Head of caudate nucleus (tissue), 42 donors: ENCODE measurements at regions not wholly inside any gene's neighbourhood (a gene's known extent, or its start where the extent isn't known, plus 50 kb on each side); places are given as distances from the start of the nearest gene placed in this dataset.
"Not testable (repeated sequence)": the region's sequence is repeated elsewhere in the genome, so short reads cannot be mapped to it uniquely, and the experiment has no call there.

Experiments
- DNase-seq, 42 donors: peaks; one replicate each; pipeline versions ENCODE4 v3.0.0 to v3.0.0-alpha.2; 2020 to 2021; ENCODE audit warnings: mixed read lengths in 7 of 42
- intact Hi-C: fragments of 100-400 bp; cut with DNase I; formaldehyde crosslinking; loops from one replicate; pipeline ENCODE4 v1.15.0; 2022

DNA sequence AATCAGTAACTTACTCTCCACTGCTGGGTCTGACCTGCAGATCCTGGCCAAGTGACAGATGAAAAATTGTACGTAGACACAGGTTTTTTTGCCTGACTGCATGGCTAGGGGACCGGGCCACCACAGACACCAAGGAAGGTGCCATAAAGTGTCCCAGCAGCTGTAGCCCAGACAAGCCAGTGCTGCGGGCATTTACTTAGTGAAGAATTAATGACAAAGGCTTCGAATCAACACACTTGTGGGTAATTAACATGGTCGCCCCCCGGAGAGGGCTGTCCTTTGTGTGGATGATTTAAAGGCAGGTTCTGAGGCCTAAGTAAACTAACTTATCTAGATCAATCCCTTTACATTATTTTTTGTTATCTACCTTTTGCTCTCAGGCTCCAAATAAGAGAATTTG lies 1709.1 kb upstream of the LRRTM1 start:
- no peak for DNase-seq
- intact Hi-C loops = no loop called here

DNA sequence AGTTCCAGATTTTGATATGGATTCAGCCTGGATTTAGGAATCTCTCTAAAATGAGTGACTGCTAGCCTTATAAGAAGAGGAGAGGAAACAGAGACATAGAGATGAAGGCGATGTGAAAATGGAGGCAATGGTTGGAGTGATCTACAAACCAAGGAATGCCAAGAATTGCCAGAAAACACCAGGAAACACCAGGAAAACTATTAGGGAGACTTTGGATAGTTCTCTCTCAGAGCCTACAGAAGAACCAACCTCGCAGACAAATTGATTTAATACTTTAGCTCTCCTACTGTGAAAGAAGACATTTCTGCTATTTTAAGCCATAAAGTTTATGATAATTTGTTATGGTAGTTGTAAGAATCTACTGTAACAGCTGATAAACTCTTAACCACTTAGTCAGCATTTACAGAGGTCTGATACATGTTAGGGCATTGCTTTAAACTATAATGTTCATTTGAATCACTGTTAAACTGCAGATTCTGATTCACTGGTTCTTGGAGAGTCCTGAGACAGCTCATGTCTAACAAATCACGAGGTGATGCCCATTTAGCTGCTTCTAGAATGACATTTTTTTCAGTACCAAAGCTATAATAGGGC lies 1702.6 kb upstream of the LRRTM1 start:
- intact Hi-C loops = no loop called here
- DNase-seq = no peak

DNA sequence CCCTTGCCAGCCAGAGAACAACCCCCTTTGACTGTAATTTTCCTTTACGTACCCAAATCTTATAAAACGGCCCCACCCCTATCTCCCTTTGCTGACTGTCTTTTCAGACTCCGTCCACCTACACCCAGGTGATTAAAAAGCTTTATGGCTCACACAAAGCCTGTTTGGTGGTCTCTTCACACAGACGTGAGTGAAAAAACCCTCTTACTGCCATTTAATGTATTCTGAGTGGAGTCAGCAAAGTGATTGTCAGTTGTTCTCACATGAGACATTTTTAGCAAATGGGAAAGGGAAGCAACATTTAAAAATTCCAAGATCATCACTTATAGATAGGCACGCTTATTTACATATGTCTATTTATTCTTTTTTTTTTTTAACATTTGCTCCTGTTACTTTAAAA lies 1701.3 kb upstream of the LRRTM1 start:
- intact Hi-C loops, DNase-seq: not testable (repeated sequence)

DNA sequence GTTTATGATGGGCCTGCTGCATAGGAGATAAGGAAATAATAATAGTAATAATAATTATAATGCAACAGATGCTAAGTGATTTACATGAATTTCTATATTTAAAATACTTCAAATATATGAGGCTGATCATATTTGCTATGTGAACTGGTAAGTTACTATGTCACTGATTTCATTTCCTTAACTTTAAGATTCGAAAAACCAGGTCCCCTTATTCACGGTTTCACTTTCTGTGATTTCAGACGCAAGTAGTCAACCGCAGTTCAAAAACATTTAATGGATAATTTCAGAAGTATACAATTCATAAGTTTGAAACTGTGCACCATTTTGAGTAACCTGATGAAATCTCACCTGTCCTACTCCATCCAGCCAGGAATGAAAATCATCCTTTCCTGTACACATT lies 1697.1 kb upstream of the LRRTM1 start:
- intact Hi-C loops = no loop called here
- DNase-seq = no peak

DNA sequence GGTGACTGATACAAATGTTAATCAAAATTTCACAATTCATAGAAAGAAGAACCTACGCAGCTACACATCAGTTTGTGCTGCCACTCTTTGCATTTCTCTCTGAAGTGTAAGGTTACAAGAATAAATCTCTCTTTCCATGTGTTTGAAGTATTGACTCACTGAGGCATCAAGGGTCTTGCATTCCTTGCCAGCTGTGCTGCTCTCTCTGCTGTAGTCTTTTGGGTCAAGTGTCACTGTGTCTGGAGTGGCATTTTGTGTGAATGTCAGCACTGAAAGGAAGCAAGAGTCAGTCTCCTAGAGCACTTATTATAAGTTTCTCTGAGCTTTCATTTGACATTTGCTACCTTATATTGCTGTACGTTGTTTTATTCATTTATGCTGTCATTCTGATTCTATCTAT lies 1696.1 kb upstream of the LRRTM1 start:
- no peak for DNase-seq
- intact Hi-C loops = no loop called here

DNA sequence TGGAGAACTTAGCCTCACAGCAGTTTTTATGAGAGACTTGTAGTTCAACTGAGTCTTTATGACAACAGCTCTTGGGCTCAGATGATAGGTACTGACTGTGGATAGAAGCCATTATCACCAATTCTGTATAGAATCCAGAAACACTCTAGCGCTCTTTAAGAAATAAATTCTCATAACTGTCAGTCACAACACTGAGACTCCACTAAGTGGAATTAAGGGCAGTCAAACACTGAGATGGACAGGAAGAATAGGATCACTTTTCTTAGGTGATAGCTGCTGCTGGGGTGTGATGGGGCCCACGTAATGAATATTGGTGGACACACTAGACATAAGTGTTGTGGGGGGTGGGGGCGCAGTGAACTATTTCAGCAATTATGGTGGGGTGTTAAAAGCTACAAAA lies 1691.8 kb upstream of the LRRTM1 start:
- intact Hi-C loops = no loop called here
- DNase-seq = no peak

DNA sequence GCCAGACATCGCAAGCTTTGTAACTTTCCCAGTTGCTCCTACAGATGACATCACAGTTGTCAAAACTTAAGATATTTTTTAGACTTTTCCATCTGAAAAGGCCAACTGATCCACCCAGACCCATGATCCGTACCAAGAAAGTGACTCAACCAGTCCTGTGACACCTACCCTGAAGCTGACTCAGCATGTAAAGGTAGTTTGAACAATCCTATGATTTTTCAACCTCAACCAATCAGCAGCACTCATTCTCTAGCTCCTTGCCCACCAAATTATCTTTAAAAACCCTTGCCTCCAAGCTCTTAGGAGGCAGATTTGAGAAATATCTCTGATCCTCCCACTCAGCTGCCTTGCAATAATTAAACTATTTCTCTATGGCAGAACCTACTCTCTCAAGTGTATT lies 1686.7 kb upstream of the LRRTM1 start:
- DNase-seq = no peak
- intact Hi-C loops = no loop called here

DNA sequence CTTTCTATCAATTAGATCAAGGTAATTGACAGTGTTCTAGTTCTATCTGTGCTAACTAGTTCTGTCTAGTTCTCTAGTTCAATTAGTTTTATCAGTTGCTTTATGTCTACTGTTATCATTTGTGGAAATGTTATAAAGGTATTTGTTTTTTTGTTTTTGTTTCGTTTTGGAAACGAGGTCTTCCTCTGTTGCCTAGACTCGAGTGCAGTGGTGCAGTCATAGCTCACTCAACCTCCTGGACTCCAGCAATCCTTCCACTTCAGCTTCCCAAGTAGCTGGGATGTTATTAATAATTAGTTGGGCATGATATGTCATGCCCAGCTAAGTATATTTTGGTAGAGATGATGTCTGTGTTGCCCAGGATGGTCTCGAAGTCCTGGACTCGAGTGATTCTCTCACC lies 1682.8 kb upstream of the LRRTM1 start:
- no peak for DNase-seq
- intact Hi-C loops = no loop called here

DNA sequence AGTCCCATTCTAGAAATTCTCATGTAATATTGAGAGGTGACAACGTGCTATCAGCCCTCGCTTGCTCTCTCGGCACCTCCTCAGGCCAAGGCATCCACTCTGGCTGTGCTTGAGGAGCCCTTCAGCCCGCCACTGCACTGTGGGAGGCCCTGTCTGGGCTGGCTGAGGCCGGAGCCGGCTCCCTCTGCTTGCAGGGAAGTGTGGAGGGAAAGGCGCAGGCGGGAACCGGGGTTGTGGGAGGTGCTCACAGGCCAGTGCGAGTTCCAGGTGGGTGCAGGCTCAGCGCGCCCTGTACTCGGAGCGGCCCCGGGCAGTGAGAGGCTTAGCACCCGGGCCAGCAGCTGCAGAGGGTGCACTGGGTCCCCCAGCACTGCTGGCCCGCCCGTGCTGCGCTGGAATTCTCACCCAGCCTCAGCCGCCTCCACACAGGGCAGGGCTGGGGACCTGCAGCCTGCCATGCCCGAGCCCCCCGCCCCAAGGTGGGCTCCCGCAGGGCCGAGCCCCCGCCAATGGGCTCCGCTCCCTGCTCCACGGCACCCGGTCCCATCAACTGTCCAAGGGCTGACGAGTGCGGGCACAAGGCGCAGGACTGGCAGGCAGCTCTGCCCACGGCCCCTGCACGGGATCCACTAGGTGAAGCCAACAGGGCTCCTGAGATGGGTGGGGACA lies 1680.6 kb upstream of the LRRTM1 start:
- intact Hi-C loops = no loop called here
- DNase-seq = no peak

DNA sequence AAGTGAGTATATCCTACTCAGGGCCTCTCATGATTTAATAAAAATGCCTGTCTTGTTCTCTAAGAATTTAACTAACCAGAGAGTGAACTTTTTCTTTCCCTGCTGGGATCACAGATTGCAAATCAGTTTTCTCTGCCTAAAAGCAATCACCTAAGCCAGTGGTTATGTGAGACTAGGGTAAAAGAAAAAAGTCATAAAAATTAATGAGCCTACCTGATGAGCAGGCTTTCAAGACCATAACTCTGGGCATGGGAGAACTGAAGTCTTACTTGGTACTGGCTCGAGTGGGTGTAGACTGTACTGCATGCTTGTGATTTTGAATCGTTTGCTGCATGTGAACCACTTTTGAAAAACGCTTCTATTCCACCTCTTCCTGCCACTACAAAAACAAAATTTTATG lies 1677.0 kb upstream of the LRRTM1 start:
- no peak for DNase-seq
- intact Hi-C loops = no loop called here

DNA sequence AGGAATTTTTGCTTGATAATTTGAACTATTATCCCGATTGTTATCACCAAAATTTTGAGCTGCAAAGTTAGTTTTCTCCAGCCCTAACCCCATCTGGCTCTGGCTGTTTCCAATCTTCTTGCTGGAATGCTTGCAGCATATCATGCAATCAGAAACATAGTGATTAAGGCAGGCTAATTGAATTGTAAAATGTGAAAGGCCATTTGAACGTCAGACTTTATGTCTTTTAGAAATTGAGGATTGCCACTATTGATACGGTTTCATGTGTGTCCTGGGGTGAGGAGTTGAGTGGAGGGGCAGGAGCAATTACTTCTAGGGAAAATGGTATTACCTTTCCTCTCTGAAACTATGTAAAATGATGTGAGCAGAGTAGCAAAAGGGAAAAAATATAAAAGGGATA lies 1674.5 kb upstream of the LRRTM1 start:
- intact Hi-C loops = no loop called here
- no peak for DNase-seq

DNA sequence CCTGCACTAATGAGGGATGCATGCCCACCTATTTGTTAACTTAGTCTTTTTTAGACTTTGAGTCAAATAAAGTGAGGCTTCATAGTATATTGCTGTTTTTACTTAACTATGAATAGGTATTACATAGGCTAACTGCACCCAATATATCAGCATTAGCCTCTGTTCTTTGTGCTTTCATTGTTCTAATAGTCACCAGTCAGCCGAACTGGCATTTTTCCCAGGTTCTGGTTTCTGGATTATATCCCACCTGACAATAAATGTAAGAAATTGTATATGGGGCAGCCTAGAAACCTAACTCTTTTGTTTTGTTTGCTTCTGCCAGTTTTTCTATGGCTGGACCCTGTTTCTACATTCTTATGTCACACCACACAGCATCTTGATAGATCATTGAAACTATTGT lies 1672.4 kb upstream of the LRRTM1 start:
- DNase-seq = no peak
- intact Hi-C loops = no loop called here

DNA sequence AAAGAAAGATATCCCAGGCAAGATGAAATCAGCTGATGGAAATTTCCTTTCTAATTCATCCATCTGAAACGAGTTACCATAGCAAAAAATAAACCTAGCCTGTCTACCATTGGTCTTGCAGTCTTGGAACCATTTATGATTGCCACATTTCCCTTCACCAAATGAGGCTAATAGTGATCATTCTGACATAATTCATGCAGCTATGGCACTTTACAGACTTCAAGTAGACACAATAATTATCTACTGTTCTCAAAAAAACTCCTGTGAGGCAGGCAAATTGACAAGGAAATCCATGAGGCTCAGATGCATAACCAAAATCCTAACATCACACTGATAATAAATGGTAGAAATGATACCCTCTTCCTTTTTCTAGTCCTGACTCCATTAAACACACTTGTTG lies 1669.7 kb upstream of the LRRTM1 start:
- no peak for DNase-seq
- intact Hi-C loops = no loop called here

DNA sequence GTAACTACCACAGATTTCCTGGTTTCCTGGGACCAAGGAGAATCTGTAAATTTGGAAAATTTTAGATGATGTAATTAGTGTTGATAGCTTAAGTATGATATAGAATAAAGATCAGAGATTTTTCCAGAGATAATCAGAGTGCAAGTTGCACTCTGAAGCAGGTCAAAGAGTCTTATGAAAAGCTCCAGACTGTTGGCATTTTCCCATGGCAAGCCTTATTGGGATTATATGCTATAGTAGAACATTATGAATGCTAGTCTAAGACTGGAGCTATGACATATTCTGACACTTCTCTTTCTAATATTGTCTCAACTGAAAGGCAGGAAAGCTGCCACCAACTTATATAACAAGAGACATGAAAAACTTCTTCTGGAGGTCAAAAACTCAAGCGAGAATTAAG lies 1638.3 kb upstream of the LRRTM1 start:
- no peak for DNase-seq
- intact Hi-C loops = no loop called here

DNA sequence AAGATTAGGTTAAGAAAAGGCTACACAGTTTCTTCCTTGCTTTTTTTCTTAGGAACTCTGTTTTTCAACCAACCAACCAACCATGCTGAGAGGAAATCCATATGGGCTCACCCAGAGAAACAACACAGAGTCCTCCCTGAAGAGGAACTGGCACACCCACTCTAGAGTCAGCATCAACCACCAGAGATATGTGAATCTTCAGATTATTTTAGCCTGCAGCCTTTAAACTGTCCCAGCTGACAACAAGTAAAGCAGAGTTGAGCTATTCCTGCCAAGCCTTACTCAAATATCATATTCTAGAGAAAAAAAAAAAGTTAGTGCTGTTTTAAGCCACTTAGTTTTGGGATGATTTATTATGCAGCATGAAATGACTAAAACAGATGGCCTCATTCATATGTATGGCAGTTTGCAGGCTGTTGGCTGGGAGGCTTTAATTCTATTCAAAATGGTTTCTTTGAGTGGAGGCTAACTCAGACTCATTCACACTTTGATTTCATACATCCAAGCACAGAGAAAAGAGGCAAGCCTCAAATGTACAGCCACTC lies 1637.7 kb upstream of the LRRTM1 start:
- intact Hi-C loops = no loop called here
- DNase-seq = no peak

DNA sequence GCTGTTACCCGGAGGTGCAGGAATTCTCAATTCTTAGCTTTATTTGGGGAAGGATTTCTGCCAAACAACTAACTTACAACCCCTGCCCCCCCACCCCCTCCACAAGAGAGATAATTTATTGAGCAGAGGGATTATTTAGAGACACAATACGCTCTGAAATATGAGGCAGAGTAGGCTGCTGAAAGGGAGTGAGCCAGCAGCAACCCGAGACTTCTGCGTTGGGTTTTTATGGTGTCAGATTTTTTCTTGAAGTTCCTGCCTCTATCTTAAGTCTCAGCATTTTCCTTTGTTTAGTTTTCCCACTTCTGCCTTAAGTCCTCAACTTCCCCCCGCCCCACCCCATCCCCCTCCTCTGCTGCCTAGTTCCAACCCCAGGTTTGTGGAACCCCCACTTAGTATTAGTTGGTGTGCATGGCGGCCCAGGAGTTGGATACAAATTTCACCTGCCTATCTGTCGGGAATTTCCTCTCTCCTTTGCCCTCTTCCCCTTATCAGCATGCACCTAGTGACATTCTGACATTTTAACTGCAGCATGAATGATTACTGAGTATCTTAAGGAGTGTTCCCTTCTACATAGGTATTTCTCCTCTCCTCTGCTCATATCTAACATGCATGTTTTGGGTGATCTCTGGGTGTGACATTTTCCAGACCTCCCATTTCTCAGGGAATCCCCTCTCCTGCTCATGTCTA lies 1635.9 kb upstream of the LRRTM1 start:
- no peak for DNase-seq
- intact Hi-C loops = no loop called here

DNA sequence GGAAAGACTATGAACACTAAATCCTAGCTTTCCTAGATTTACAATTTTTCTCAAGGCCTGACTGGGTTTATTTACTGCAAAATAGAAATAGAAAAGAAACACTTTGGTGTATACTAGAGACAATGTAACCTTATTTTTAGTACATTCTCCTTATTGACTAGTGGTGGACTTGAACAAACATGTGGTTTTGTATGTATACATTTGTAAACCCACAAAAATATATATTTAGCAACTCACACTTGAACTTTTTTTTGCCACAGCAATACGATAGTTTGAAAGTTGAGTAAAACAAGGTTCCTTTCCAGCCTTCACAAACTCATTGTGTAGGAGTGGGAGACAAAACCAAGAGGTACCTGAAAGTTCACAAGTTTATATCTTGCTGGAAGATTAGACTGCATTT lies 1633.4 kb upstream of the LRRTM1 start:
- intact Hi-C loops = no loop called here
- no peak for DNase-seq

DNA sequence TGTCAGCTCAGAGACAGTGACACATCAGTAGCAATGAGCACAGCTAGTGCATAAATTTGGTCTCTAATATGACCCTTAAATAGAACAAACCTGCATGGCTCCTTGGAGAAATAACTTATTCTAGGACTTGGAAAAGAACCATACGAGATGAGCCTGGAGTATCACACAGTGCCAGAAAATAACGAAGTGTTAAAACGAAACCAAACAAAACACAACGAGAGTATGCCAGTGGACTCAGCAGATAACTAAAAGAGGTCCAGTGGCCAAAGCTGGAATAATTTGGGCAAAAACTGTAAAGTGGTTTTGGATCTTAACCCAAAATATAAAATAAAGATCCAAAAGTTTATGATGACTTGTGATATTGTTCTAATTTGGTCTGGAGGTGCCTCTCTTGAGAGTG lies 1599.0 kb upstream of the LRRTM1 start:
- no peak for DNase-seq
- intact Hi-C loops = no loop called here

DNA sequence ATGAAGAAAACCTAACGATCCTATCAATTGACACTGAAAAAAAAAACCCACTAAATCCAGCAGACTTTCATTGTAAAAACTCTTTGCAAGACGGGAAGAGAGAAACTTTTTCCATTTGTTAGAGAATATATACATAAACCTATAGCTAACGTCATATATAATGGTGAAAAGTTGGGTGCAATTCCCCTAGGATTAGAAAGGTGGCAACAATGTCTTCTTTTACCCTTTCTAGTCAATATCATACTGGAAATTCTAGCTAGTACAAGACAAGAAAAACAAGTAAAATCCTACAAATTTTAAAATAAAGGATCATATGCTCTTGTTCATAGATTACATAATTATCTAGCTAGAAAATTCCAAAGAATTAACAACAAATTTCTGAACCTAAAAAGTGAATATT lies 1596.5 kb upstream of the LRRTM1 start:
- no peak for DNase-seq
- intact Hi-C loops = no loop called here

DNA sequence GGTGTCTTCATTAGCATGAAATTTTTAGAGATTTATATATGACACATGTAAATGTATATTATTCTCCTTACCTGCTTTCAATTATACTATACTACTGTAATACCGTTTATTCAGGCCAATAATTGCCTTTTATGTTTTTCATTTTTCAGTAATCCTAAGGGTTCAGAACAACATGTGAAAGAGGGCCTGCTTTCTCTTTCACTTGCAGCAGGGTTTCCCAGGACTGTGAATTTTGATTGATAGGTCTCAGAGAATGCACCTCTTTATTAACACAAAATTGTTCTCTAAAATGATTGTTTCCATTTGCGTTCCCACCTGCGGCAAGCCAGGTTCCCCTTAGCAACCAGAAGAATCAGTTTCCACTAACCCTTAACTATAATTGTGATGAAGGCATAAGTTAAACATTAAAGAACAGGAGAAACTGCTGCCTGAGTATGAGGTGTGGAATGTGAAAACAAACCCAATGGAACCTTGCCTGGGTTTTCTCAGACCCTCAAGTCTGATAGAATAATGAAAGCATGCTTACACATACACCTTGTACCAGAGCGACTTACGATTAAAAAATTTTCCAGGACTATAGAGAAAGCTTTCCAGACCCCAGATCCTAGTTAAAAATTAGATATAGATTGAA lies 1591.2 kb upstream of the LRRTM1 start:
- no peak for DNase-seq
- intact Hi-C loops = no loop called here
